Endothelial cell of umbilical vein (primary cell): ENCODE measurements at regions not wholly inside any gene's neighbourhood (a gene's known extent, or its start where the extent isn't known, plus 50 kb on each side); places are given as distances from the start of the nearest gene placed in this dataset.

ENCODE experiments used
- BruUV-seq: library from RNA; stranded (reverse); fragments of 400-500 nt; replicated peaks from 2 replicates; lab custom pipeline; 2021; lab: Mats Ljungman, UMichigan
- CTCF ChIA-PET: fragments of 300-600, 350-600 bp; sonication (Branson Sonifier 250); formaldehyde crosslinking; loops from one replicate; lab custom pipeline; 2021; ENCODE audit warnings: antibody characterized with exemption, inconsistent platforms; lab: Charles Lee
- POLR2A ChIA-PET: fragments of 300-600, 350-600 bp; sonication (Branson Sonifier 250); formaldehyde crosslinking; loops from one replicate; lab custom pipeline; 2021; ENCODE audit warnings: antibody characterized with exemption, inconsistent platforms; lab: Charles Lee
- DNase-seq: peaks from one replicate; pipeline ENCODE4 v3.0.0-alpha.2; 2011; ENCODE audit warnings: low read depth, low spot score
- FAIRE-seq: peaks from 2 replicates; lab custom pipeline; 2011; peaks lifted over from hg19 to GRCh38; lab: Jason Lieb, UNC
- H2AFZ ChIP-seq: 2 replicates; pipeline ENCODE4 v1.6.0; 2012; ENCODE audit warnings: low read depth, low read length, control low read depth, inconsistent platforms
- H3K27ac ChIP-seq: 2 replicates; pipeline ENCODE4 v1.5.1; 2011; ENCODE audit warnings: low read depth, mild to moderate bottlenecking, control low read depth, low read length, moderate library complexity; ENCODE audit not compliant: insufficient read depth
- H3K27me3 ChIP-seq, 2 experiments: 2 replicates each; pipeline versions ENCODE4 v1.6.0 to v1.6.1; 2011; ENCODE audit warnings: low read length in 2 of 2, mixed read lengths in 1 of 2; ENCODE audit not compliant: control insufficient read depth in 2 of 2, insufficient read depth in 2 of 2
- H3K36me3 ChIP-seq, 2 experiments: 2 replicates in 1 of 2; 3 replicates in 1 of 2; pipeline ENCODE4 v1.5.1; 2011; ENCODE audit warnings: low read length in 2 of 2, mild to moderate bottlenecking in 1 of 2, moderate library complexity in 1 of 2; ENCODE audit not compliant: control insufficient read depth in 2 of 2, insufficient read depth in 2 of 2; ENCODE audit errors: extremely low read depth in 1 of 2
- H3K4me1 ChIP-seq: 3 replicates; pipeline ENCODE4 v1.5.1; 2011; ENCODE audit warnings: mild to moderate bottlenecking, low read length; ENCODE audit not compliant: control insufficient read depth, insufficient read depth; ENCODE audit errors: extremely low read depth
- H3K4me2 ChIP-seq: 2 replicates; pipeline ENCODE4 v1.6.1; 2011; ENCODE audit warnings: low read length, control low read depth, mixed read lengths; ENCODE audit not compliant: insufficient read depth
- H3K4me3 ChIP-seq, 3 experiments: fragments of 200-600 bp in 1 of 3; sonication (generic), shearing (Covaris generic) in 1 of 3; replicated peaks in 1 of 3; 2 replicates each; pipeline ENCODE4 v1.5.1; 2011 to 2016; ENCODE audit warnings: control low read depth in 3 of 3, low read length in 3 of 3, mild to moderate bottlenecking in 2 of 3, inconsistent platforms in 1 of 3, low read depth in 1 of 3, moderate library complexity in 1 of 3; ENCODE audit not compliant: insufficient read depth in 1 of 3
- H3K79me2 ChIP-seq: 2 replicates; pipeline ENCODE4 v1.6.0; 2012; ENCODE audit warnings: low read length, inconsistent platforms; ENCODE audit not compliant: control insufficient read depth, insufficient read depth
- H3K9ac ChIP-seq: replicated peaks from 2 replicates; pipeline ENCODE3; 2011; ENCODE audit warnings: low read length, control low read depth; ENCODE audit not compliant: insufficient read depth; ENCODE audit errors: extremely low read depth
- H3K9me1 ChIP-seq: replicated peaks from 3 replicates; pipeline ENCODE4 v1.6.0; 2011; ENCODE audit warnings: mild to moderate bottlenecking, low read length; ENCODE audit not compliant: control insufficient read depth, insufficient read depth; ENCODE audit errors: extremely low read depth
- H3K9me3 ChIP-seq: replicated peaks from 2 replicates; pipeline ENCODE4 v1.5.1; 2012; ENCODE audit warnings: low read length, inconsistent platforms; ENCODE audit not compliant: control insufficient read depth, insufficient read depth
- H4K20me1 ChIP-seq: replicated peaks from 2 replicates; pipeline ENCODE3; 2011; ENCODE audit warnings: mild to moderate bottlenecking, low read length; ENCODE audit not compliant: control insufficient read depth, insufficient read depth; ENCODE audit errors: extremely low read depth
- EZH2 ChIP-seq: IDR thresholded peaks from 2 replicates; pipeline ENCODE4 v1.6.1; 2012; ENCODE audit warnings: borderline replicate concordance, low read depth, mild to moderate bottlenecking, moderate library complexity, low read length, inconsistent platforms; ENCODE audit not compliant: severe bottlenecking
- FOS ChIP-seq: IDR thresholded peaks from 2 replicates; pipeline ENCODE4 v1.6.1; 2011; ENCODE audit warnings: mild to moderate bottlenecking, low read length, moderate library complexity, borderline replicate concordance; ENCODE audit not compliant: insufficient read depth
- GATA2 ChIP-seq: IDR thresholded peaks from 2 replicates; pipeline ENCODE4 v1.7.0; 2011; ENCODE audit warnings: low read depth, mild to moderate bottlenecking, moderate library complexity, mixed read lengths, low read length; ENCODE audit not compliant: insufficient read length, insufficient read depth
- JUN ChIP-seq: IDR thresholded peaks from 2 replicates; pipeline ENCODE4 v1.6.1; 2011; ENCODE audit warnings: borderline replicate concordance, low read depth; ENCODE audit not compliant: insufficient read length, insufficient read depth
- MYC ChIP-seq: IDR thresholded peaks from one replicate; pipeline ENCODE4 v1.6.1; 2011; ENCODE audit warnings: mild to moderate bottlenecking, low read depth, low read length
- POLR2A ChIP-seq: IDR thresholded peaks from 2 replicates; pipeline ENCODE4 v1.6.1; 2012; ENCODE audit warnings: low read depth, mild to moderate bottlenecking, control low read depth, low read length
- POLR2AphosphoS5 ChIP-seq: IDR thresholded peaks from 2 replicates; pipeline ENCODE4 v1.6.1; 2012; ENCODE audit warnings: low read depth, mild to moderate bottlenecking, control low read depth, low read length, moderate library complexity; ENCODE audit not compliant: insufficient read depth
- dilution Hi-C: fragments of 300-500 bp; cut with MboI; formaldehyde crosslinking; loops from one replicate; pipeline ENCODE4 v1.15.0; 2019; ENCODE audit warnings: low sequenced_read_pairs; ENCODE audit not compliant: extremely low pct_ligation_motif_present
- intact Hi-C: fragments of 100-400 bp; cut with micrococcal nuclease; formaldehyde crosslinking; loops from one replicate; pipeline ENCODE4 v1.10.0; 2022
- TF ChIP-seq, protein P1 (sequence below), 2 donors: IDR thresholded peaks; 1 replicate in 1 of 2; 2 replicates in 1 of 2; pipeline ENCODE4 v1.5.1; 2011; ENCODE audit warnings: low read length in 2 of 2, mild to moderate bottlenecking in 2 of 2, moderate library complexity in 2 of 2, control low read depth in 1 of 2, inconsistent platforms in 1 of 2, low read depth in 1 of 2; ENCODE audit not compliant: insufficient read depth in 1 of 2; ENCODE audit errors: extremely low read depth in 1 of 2
- TF ChIP-seq, protein P2 (sequence below): IDR thresholded peaks from 2 replicates; pipeline ENCODE4 v1.6.1; 2011; ENCODE audit not compliant: insufficient read depth, insufficient read length

DNA sequence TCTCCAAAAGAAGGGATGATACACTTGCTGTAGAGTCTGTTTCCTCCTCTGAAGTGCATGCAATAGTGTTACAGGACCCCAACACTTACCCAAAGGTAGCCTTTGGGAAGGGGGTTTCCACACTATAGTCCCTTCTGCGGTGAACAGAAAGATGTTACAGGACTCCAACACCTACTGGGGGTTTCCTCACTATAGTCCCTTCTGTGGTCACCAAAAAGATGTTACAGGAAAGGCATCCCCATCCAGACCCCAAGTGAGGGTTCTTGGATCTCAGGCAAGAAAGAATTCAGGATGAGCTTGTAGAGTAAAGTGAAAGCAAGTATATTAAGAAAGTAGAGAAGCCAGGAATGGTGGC lies 69.2 kb upstream of the PIK3CG start:
- dilution Hi-C loops, result no loop called here
- FAIRE-seq, result no peak

More for the DNA sequence above, 69.2 kb upstream of the PIK3CG start:
- Histone ChIP-seq H3K27ac (no peak overlapping the region), H2AFZ (no peak overlapping the region), H3K36me3 (no peaks in the 10 kb centered on the region), H3K9me1 (no peaks in the 10 kb centered on the region), H3K4me3 (no peak overlapping the region), H3K4me1 (no peaks in the 10 kb centered on the region), H3K9ac (no peak overlapping the region), H3K27me3 (peaks cover 0 to 2% of the 10 kb centered on the region in 2 experiments), H3K79me2 (no peaks in the 10 kb centered on the region), H3K9me3 (no peaks in the 10 kb centered on the region), H4K20me1 (no peaks in the 10 kb centered on the region), H3K4me2 (no peak overlapping the region)
- ChIA-PET POLR2A (no interaction called here), CTCF (interaction anchor here (2.2 to 3.9 kb wide), 2 partner anchors 353 to 354 kb away, joined by 6 to 40 read pairs; no protein-coding TSS in a partner anchor)
- intact Hi-C loops, result no loop called here
- DNase-seq, result no peak
- no TSS peak for BruUV-seq
- TF ChIP-seq EZH2, result no peak
- no peak for TF ChIP-seq JUN
- no peak for TF ChIP-seq POLR2A
- TF ChIP-seq, protein P1, sequence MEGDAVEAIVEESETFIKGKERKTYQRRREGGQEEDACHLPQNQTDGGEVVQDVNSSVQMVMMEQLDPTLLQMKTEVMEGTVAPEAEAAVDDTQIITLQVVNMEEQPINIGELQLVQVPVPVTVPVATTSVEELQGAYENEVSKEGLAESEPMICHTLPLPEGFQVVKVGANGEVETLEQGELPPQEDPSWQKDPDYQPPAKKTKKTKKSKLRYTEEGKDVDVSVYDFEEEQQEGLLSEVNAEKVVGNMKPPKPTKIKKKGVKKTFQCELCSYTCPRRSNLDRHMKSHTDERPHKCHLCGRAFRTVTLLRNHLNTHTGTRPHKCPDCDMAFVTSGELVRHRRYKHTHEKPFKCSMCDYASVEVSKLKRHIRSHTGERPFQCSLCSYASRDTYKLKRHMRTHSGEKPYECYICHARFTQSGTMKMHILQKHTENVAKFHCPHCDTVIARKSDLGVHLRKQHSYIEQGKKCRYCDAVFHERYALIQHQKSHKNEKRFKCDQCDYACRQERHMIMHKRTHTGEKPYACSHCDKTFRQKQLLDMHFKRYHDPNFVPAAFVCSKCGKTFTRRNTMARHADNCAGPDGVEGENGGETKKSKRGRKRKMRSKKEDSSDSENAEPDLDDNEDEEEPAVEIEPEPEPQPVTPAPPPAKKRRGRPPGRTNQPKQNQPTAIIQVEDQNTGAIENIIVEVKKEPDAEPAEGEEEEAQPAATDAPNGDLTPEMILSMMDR (IDR thresholded peaks at IDR 0.05; ENCODE audit: extremely low read depth in 1 of 2, insufficient read depth in 1 of 2, low read depth in 1 of 2, low read length in 2 of 2), result no peak
- no peak for TF ChIP-seq FOS
- no peak for TF ChIP-seq GATA2
- no peak for TF ChIP-seq MYC
- no peak for TF ChIP-seq POLR2AphosphoS5
- TF ChIP-seq, protein P2, sequence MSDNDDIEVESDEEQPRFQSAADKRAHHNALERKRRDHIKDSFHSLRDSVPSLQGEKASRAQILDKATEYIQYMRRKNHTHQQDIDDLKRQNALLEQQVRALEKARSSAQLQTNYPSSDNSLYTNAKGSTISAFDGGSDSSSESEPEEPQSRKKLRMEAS, result no peak
